GM21737 (cell line): ENCODE measurements at regions not wholly inside any gene's neighbourhood (a gene's known extent, or its start where the extent isn't known, plus 50 kb on each side); places are given as distances from the start of the nearest gene placed in this dataset.
"Not testable (repeated sequence)": the region's sequence is repeated elsewhere in the genome, so short reads cannot be mapped to it uniquely, and the experiment has no call there.

ENCODE experiments used
- ATAC-seq: cut with Tn5 transposase; IDR thresholded peaks from one replicate; pipeline ENCODE4 v1.9.1; 2021; ENCODE audit warnings: mild to moderate bottlenecking, moderate library complexity; ENCODE audit not compliant: unreplicated experiment

- ATAC-seq: no peak
Measured at GRCh38 chrX:771536-771935, 140.9 kb downstream of the SHOX start.

- no peak for ATAC-seq
Measured at GRCh38 chrX:769796-770195, 139.2 kb downstream of the SHOX start.

- ATAC-seq: no peak
Measured at GRCh38 chrX:768596-768995, 138.0 kb downstream of the SHOX start.

GRCh38 chrX:758917-759316, 128.3 kb downstream of the SHOX start:
- ATAC-seq: no peak

GRCh38 chrX:750812-751211, 120.2 kb downstream of the SHOX start:
- no peak for ATAC-seq

- no peak for ATAC-seq
Measured at GRCh38 chrX:750263-750662, 119.7 kb downstream of the SHOX start.

- ATAC-seq: no peak
Measured at GRCh38 chrX:747176-747575, 116.6 kb downstream of the SHOX start.

- ATAC-seq: no peak
Measured at GRCh38 chrX:739611-740010, 109.0 kb downstream of the SHOX start.

- not testable (repeated sequence) for ATAC-seq
Measured at GRCh38 chrX:737021-737420, 106.4 kb downstream of the SHOX start.

GRCh38 chrX:734362-734761, 103.8 kb downstream of the SHOX start:
- no peak for ATAC-seq

- no peak for ATAC-seq
Measured at GRCh38 chrX:733961-734360, 103.4 kb downstream of the SHOX start.

GRCh38 chrX:729583-730409, 99.2 kb downstream of the SHOX start:
- ATAC-seq: no peak

GRCh38 chrX:729101-729500, 98.5 kb downstream of the SHOX start:
- ATAC-seq: not testable (repeated sequence)

GRCh38 chrX:728639-729038, 98.0 kb downstream of the SHOX start:
- ATAC-seq: not testable (repeated sequence)

- ATAC-seq: no peak
Measured at GRCh38 chrX:727738-728621, 97.4 kb downstream of the SHOX start.

GRCh38 chrX:725971-726370, 95.4 kb downstream of the SHOX start:
- no peak for ATAC-seq

- no peak for ATAC-seq
Measured at GRCh38 chrX:724256-724655, 93.7 kb downstream of the SHOX start.

GRCh38 chrX:723781-724180, 93.2 kb downstream of the SHOX start:
- no peak for ATAC-seq

- ATAC-seq: no peak
Measured at GRCh38 chrX:721354-721753, 90.8 kb downstream of the SHOX start.

GRCh38 chrX:720825-721224, 90.2 kb downstream of the SHOX start:
- no peak for ATAC-seq

- no peak for ATAC-seq
Measured at GRCh38 chrX:720250-720649, 89.7 kb downstream of the SHOX start.

GRCh38 chrX:716136-716535, 85.5 kb downstream of the SHOX start:
- no peak for ATAC-seq
